ENCODE measurements at regions not wholly inside any gene's neighbourhood (a gene's known extent, or its start where the extent isn't known, plus 50 kb on each side); places are given as distances from the start of the nearest gene placed in this dataset.
"Not testable (repeated sequence)": the region's sequence is repeated elsewhere in the genome, so short reads cannot be mapped to it uniquely, and the experiment has no call there.

- no peak for DNase-seq (ENCODE audit: low read depth)
Observed at GRCh38 chr16:52799149-52799548, 252.2 kb upstream of the TOX3 start.

DNA sequence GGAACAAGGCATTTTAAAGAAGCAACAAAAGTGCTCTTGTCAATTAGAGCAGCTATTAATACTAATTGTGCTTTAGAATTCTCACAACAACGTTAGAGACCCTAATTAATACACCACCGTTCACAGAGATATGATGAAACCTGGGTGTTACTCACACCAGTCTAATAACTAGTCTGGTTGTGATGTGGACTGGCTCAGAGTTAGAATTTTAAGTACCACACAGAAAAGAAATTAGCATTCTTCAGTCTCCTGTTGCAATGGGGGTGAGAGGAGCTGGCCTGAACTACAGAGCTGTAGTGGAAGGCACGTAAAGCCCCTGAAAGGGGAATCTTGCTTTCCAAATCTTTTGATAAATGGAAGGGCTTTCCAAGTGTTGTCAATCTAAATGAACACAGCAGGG, 240.8 kb upstream of the TOX3 start:
- no peak for DNase-seq (ENCODE audit: low read depth)

DNA sequence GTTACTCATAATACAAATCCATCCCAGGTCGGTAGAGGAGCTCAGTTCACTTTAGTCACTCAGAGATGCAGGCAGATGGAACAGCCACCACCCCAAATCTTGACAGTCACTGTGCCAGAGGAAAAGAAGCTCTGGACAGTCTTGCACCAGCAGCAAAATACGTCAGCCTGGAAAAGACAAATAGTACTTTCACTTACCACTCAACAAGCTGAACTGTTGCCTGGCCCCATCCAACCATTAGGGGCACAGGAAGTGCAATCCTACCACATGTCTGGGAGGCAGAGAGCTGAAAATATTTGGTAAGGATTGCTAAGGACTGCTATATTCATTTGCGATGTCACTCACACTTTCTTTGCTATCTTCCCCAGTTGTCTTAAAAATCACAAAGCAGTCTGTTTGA, 239.1 kb upstream of the TOX3 start:
- peak; percentile 24 for DNase-seq (ENCODE audit: low read depth)

- DNase-seq (ENCODE audit: low read depth), result no peak
Observed at GRCh38 chr16:52785653-52786052, 238.7 kb upstream of the TOX3 start.

DNA sequence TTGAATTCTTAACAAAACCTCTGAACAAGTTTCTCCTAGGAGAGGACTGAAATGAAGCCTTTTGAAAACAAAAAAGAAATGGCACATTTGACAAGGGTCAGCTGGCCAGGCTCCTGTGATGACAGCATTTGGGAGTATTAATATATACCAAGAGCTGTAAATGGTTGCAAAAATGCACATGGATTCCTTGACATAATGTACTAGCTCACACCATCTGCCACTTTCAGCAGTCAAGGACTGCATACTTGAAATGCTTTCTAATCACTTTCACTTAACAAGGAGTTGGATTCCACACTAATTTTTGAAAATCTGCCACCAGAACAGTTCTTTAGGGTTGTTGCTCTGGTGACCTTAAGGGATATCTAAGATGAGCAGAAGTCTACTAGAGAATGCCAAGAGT, 236.7 kb upstream of the TOX3 start:
- no peak for DNase-seq (ENCODE audit: low read depth)

DNA sequence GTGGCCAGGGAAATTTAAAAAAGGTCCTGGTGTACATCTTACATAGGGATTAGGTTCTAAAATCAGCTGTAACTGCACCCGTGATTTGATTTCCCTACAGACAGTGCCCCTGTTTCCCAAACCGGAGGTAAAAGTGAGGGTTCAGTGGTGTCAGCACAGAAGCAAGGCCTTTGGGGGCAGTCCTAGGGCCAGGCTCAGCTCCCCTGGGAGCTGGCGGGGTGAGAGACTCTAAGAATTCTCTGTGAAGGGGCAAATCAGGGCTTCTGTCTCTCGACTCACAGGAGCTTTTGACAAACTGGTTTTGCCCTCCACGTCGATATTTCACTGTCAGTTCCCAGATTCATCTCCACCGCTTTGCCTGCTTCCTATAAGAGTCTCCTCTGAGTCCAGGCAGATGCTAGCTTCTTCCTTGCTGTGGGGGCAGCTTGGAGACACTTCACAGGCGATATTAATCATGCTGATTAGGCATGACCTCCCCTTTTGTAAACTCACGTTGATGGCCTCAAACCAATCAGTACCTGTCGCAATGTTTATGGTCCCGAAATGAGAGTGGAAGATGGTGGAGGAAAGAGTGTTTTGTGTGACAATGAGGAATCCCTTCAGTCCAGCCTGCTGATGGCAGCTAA, 234.2 kb upstream of the TOX3 start:
- DNase-seq (ENCODE audit: low read depth), result no peak

DNA sequence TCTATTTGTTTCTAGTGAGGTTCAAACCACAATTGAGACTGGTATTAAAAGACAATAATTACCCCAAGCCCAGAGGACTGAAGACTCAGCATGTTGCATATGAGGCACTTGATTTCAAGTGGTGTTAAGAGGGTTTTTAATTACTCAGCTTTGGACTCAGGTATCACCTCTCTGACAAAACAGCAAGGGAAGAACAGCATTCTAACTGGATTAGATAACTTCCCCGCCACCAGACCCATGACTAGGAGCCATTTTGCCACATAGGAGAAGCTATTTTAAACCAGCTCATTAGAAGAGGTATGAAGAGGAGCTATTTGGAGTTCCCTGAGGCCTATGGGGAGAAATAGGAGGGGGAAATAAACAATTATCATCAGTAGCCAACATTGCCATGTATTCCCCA, 226.1 kb upstream of the TOX3 start:
- DNase-seq (ENCODE audit: low read depth), result no peak

- DNase-seq (ENCODE audit: low read depth), result no peak
Observed at GRCh38 chr16:52770828-52771227, 223.9 kb upstream of the TOX3 start.

- DNase-seq (ENCODE audit: low read depth), result no peak
Observed at GRCh38 chr16:52758473-52758855, 211.5 kb upstream of the TOX3 start.

DNA sequence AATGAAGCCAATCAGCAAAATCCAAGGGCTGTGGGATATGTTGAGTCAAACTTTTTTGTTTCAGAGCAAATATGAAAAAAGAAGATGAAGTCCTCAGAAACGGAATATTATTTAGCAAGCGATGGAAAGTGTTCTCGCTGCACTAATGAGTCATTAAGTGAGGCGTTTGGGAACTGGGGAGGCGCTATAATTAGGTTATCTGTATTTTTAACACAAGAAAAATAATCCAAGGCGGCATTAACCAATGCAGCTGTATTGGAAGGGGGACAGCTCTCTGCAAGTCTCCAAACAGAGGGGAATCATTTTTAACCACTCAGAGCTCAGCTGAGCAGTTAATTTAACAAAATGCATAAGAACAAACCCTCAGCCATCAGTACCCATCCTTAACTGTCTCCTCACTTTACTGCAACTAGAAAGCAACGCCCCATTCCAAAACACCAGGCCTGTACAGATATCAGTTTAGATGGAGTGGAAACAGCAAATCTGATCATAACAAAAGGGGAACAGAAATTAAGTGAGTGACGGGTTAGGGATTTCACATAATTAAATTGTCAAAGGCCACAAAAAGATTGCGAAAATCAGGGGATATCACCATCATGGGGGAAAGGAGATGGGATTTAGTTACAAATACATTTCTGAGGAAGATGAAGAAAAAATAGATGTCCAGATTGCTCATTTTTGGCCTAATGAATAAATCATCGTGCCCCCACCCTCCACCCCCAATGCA, 211.0 kb upstream of the TOX3 start:
- DNase-seq (ENCODE audit: low read depth), result no peak

- no peak for DNase-seq (ENCODE audit: low read depth)
Observed at GRCh38 chr16:52756812-52757517, 210.0 kb upstream of the TOX3 start.

DNA sequence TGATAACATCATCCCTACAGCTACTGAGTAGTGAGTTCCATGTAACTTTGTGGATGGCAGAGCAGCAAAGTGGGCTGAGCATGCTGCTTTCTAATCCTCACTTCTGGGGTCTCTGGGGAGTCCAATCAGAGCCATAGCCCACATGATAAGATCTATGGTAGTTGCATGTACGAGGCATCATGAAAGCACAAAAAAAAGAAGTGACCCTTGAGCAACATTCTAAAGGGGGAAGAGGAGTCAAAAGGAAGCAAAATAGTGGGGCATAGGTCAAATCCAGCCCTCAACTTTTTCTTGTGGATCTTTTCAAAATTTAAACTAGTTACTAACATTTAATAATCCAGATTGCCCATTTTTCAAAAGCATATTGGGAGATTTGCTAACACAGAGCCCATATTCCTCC, 208.5 kb upstream of the TOX3 start:
- DNase-seq (ENCODE audit: low read depth), result no peak

DNA sequence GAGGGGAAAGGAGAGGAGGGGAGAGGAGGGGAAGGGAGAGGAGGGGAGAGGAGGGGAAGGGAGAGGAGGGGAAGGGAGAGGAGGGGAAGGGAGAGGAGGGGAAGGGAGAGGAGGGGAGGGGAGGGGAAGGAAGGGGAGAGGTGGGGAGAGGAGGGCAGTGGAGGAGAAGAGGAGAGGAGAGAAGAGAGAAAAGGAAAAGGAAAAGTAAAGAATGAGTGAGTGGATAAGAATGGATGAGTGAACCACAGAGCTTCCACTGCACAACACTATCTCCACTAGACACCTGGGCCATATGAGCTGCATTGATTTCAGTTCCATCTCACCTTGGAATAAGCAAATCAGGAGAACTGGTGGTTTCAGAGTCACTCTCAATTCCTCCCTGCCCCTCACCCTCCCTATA, 204.1 kb upstream of the TOX3 start:
- DNase-seq (ENCODE audit: low read depth), result no peak

GRCh38 chr16:52748741-52749140, 201.8 kb upstream of the TOX3 start:
- no peak for DNase-seq (ENCODE audit: low read depth)

DNA sequence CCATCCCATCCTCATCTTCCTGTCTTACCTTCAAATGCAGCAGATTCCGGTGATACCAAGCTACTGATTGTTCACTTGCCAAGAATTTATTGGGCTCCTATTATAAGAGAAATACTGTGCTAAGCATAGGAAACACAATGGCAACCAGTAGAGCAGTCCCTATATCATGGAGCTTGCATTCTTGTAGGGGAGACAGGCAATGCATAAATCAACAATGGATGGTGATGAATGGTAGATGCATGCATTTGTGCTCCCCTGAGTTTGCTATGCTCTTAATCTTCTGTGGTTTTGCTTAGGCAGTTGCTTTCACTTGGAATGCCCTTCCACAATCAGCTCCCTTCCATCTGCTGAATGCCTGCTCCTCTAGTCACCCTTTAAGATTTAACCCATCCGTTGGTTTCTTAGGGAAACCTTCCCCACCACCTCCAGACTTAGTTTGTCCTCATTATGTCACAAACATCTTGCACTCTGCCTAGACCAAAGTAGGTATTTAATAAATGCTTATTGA, 200.2 kb upstream of the TOX3 start:
- no peak for DNase-seq (ENCODE audit: low read depth)

- DNase-seq (ENCODE audit: low read depth), result no peak
Observed at GRCh38 chr16:52743707-52744106, 196.8 kb upstream of the TOX3 start.

- DNase-seq (ENCODE audit: low read depth), result no peak
Observed at GRCh38 chr16:52742608-52743170, 195.7 kb upstream of the TOX3 start.

- DNase-seq (ENCODE audit: low read depth), result no peak
Observed at GRCh38 chr16:52742052-52742451, 195.1 kb upstream of the TOX3 start.

DNA sequence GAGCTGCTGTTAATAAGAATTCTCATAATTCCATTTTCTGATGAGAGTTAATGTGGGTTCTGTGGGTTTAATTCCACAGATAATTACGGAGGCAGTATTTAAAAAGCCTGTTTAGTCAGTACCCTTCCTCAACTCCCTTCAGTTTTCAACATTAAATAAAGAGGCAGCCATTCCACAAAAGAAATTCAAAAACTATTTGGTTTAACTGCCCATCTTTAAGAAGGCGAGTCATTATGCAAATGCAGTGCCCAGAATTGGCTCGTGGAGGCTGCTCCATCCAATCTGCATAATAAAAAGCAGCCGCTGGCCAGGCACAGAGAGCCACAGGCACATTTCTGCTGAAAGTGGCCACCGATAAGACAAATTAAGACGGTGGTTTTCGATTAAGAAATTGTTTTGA, 194.4 kb upstream of the TOX3 start:
- DNase-seq (ENCODE audit: low read depth), result no peak

- no peak for DNase-seq (ENCODE audit: low read depth)
Observed at GRCh38 chr16:52740766-52741165, 193.8 kb upstream of the TOX3 start.

DNA sequence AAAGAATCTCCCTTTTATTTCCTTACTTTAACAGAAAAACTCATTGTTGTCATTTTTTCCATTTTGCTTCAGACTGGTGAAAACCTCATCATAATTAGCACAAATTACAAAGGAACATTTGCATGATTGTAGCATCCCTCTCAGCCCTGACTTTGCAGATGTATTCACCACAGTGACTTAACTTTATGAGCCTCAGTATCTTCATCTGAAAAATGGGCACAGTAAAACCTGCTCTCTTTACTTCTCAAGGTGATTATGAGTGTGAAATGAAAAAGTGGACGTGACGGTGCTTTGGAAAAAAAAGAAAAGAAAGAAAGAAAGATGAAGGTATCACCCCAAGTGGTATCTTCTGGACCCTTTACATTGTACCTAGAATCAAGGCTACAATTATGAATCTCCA, 193.4 kb upstream of the TOX3 start:
- no peak for DNase-seq (ENCODE audit: low read depth)

GRCh38 chr16:52738992-52739391, 192.0 kb upstream of the TOX3 start:
- not testable (repeated sequence) for DNase-seq (ENCODE audit: low read depth)
